ENCODE measurements at regions not wholly inside any gene's neighbourhood (a gene's known extent, or its start where the extent isn't known, plus 50 kb on each side); places are given as distances from the start of the nearest gene placed in this dataset.

DNA sequence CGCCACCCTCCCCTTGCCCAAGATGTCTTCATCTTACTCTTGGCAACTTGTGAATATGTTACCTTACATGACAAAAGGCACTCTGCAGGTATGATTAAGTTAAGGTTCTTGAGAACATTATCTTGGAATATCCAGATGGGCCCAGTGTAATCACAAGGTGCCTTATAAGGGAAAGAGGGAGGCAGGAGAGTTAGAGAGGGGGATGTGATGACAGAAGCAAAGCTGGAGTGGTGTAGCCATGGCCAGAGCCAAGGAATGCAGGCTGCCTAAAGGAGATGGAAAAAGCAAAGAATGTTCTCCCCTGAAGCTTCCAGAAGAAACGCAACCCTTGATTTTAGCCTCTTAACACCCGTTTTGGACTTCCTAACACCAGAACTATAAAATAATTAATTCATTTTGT is 318.0 kb downstream of the C7orf25 start:
- no peaks in the 10 kb centered on the region for H3K4me1 Mint-ChIP-seq
- H3K36me3 Mint-ChIP-seq (ENCODE audit: low read depth) = no peaks in the 10 kb centered on the region
- intact Hi-C loops (cut with micrococcal nuclease) = no loop called here
- DNase-seq (no peak), ATAC-seq (ENCODE audit: low read depth) (no peak)
- peaks cover 4% of the 10 kb centered on the region for H3K9me3 Mint-ChIP-seq
- ChIA-PET POLR2A (no interaction called here), CTCF (no interaction called here)
- no peaks in the 10 kb centered on the region for H3K27me3 Mint-ChIP-seq
- no peak overlapping the region for H3K27ac Mint-ChIP-seq
- no peak overlapping the region for H3K4me3 Mint-ChIP-seq
- TF ChIP-seq, protein P1, sequence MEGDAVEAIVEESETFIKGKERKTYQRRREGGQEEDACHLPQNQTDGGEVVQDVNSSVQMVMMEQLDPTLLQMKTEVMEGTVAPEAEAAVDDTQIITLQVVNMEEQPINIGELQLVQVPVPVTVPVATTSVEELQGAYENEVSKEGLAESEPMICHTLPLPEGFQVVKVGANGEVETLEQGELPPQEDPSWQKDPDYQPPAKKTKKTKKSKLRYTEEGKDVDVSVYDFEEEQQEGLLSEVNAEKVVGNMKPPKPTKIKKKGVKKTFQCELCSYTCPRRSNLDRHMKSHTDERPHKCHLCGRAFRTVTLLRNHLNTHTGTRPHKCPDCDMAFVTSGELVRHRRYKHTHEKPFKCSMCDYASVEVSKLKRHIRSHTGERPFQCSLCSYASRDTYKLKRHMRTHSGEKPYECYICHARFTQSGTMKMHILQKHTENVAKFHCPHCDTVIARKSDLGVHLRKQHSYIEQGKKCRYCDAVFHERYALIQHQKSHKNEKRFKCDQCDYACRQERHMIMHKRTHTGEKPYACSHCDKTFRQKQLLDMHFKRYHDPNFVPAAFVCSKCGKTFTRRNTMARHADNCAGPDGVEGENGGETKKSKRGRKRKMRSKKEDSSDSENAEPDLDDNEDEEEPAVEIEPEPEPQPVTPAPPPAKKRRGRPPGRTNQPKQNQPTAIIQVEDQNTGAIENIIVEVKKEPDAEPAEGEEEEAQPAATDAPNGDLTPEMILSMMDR (IDR thresholded peaks at IDR 0.05) = no peak

DNA sequence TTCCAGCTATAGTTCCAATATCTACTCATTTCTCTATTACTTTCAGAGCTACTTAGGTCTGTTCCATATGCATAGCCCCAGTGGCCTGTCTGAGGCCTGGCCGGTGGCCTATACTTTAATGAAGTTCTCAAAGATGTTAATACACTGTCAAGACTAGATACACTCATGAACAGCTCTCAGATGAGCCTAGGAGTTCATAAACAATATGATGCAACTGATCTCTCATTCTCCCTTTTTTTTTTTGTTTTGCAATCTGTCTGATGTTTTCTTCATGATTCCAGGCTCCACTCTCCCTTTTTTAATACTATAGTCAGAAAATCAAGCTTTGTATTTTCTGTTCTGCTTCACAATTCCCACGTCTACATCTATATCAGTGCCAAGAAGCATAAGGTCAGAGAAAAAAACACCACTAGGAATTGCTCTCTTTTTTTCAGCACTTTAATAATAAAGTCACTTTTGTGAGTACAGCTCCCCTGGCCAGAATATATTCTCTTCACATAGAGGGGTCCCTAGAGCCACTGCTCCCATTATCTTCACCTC is 321.0 kb downstream of the C7orf25 start:
- POLR2A ChIA-PET = no interaction called here
- ATAC-seq (ENCODE audit: low read depth) (no peak), DNase-seq (no peak)
- H3K4me1 Mint-ChIP-seq = no peaks in the 10 kb centered on the region
- intact Hi-C loops (cut with micrococcal nuclease) = no loop called here
- no peaks in the 10 kb centered on the region for H3K36me3 Mint-ChIP-seq (ENCODE audit: low read depth)
- CTCF ChIA-PET = no interaction called here
- TF ChIP-seq, protein P1 (IDR thresholded peaks at IDR 0.05) = no peak
- no peaks in the 10 kb centered on the region for H3K27me3 Mint-ChIP-seq
- H3K9me3 Mint-ChIP-seq = peaks cover 15% of the 10 kb centered on the region
- H3K4me3 Mint-ChIP-seq = no peak overlapping the region
- no peak overlapping the region for H3K27ac Mint-ChIP-seq

DNA sequence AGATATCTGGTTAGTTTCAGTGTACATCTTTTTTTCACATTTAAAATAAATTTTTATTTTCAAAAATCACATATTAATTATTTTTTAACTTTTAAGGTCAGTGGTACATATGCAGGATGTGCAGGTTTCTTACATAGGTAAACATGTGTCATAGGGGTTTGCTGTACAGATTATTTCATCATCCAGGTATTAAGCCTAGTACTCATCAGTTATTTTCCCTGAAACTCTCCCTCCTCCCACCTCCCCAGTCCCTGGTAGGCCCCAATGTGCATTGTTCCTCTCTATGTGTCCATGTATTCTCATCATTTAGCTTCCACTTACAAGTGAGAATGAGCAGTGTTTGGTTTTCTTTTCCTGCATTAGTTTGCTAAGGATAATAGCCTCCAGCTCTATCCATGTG is 323.0 kb downstream of the C7orf25 start:
- H3K27ac Mint-ChIP-seq = no peak overlapping the region
- ChIA-PET POLR2A (no interaction called here), CTCF (no interaction called here)
- no peaks in the 10 kb centered on the region for H3K27me3 Mint-ChIP-seq
- no peaks in the 10 kb centered on the region for H3K4me1 Mint-ChIP-seq
- H3K4me3 Mint-ChIP-seq = no peak overlapping the region
- intact Hi-C loops (cut with micrococcal nuclease) = no loop called here
- peaks cover 16% of the 10 kb centered on the region for H3K9me3 Mint-ChIP-seq
- no peaks in the 10 kb centered on the region for H3K36me3 Mint-ChIP-seq (ENCODE audit: low read depth)
- TF ChIP-seq, protein P1 (IDR thresholded peaks at IDR 0.05) = no peak
- DNase-seq = no peak
- no peak for ATAC-seq (ENCODE audit: low read depth)

DNA sequence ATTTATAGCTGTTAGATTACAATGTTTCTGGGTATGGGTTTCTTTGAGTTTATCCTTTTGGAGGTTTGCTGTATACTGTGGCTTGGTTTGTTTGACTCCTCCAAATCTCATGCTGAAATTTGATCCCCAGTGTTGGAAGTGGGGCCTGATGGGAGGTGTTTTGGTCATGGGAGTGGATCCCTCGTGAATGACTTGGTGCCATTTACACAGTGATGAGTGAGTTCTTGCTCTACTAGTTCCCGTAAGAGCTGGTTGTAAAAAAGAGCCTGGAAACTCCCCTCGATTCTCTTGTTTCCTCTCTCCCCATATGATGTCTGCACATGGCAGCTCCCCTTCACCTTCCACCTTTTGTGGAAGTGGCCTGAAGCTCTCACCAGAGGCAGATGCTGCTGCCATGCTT is 324.1 kb downstream of the C7orf25 start:
- CTCF ChIA-PET = no interaction called here
- Mint-ChIP-seq H3K4me3 (no peak overlapping the region), H3K27me3 (no peaks in the 10 kb centered on the region), H3K9me3 (peaks cover 16% of the 10 kb centered on the region), H3K27ac (no peak overlapping the region), H3K36me3 (ENCODE audit: low read depth) (no peaks in the 10 kb centered on the region), H3K4me1 (no peaks in the 10 kb centered on the region)
- TF ChIP-seq, protein P1 (IDR thresholded peaks at IDR 0.05) = no peak
- POLR2A ChIA-PET = no interaction called here
- no peak for DNase-seq
- intact Hi-C loops (cut with micrococcal nuclease) = no loop called here
- ATAC-seq (ENCODE audit: low read depth) = no peak

DNA sequence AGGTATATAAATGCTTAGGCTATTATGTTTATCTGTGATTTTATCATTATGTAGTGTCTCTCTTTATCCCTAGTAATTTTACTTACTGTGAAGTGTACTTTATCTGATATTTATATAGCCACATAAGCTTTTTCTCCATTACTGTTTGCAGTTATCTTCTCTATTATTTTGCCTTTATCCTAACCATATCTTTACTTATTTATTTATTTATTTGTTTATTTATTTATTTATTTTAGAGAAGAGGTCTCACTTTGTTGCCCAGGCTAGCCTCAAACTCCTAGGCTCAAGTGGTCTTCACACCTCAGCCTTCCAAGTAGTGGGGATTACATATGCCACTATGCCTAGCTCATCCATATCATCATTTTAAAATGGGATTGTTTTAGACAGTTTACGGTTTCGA is 331.8 kb downstream of the C7orf25 start:
- Mint-ChIP-seq H3K9me3 (peaks cover 12% of the 10 kb centered on the region), H3K4me1 (no peaks in the 10 kb centered on the region), H3K27me3 (no peaks in the 10 kb centered on the region), H3K4me3 (no peak overlapping the region), H3K27ac (no peak overlapping the region), H3K36me3 (ENCODE audit: low read depth) (no peaks in the 10 kb centered on the region)
- ATAC-seq (ENCODE audit: low read depth) (no peak), DNase-seq (no peak)
- TF ChIP-seq, protein P1 (IDR thresholded peaks at IDR 0.05) = no peak
- ChIA-PET CTCF (no interaction called here), POLR2A (no interaction called here)
- intact Hi-C loops (cut with micrococcal nuclease) = no loop called here

Measured in activated B cell treated with CpG ODN at 0.5 μM for 24 hours (primary cell).